ENCODE measurements at regions not wholly inside any gene's neighbourhood (a gene's known extent, or its start where the extent isn't known, plus 50 kb on each side); places are given as distances from the start of the nearest gene placed in this dataset.
"Not testable (repeated sequence)": the region's sequence is repeated elsewhere in the genome, so short reads cannot be mapped to it uniquely, and the experiment has no call there.

DNA sequence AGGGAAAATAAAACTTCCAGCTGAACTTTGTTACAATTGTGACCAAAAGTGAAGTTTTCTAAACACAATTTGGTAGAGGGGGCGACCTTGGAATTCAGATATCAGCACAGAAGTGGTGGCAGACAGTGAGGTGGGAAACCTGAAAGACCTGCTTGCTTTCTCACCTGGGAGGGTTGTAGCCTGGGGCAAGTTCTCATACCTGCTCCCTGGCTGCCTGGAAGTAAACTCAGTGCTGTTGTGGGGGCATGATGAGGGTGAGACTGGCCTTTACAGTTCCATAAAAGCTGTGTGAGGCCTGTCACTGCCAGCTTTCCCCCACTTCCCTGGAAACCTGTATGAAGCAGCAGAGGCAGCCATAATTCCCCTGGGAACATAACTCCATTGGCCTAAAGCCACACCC lies 1180.2 kb downstream of the FAM133A start:
- H3K27me3 ChIP-seq (ENCODE audit: control insufficient read depth, low read length), result no peaks in the 10 kb centered on the region
- H4K20me1 ChIP-seq (ENCODE audit: control insufficient read depth, insufficient read depth, low read depth, low read length), result no peaks in the 10 kb centered on the region
- no peak overlapping the region for H3K4me2 ChIP-seq (ENCODE audit: low read length)
- no peaks in the 10 kb centered on the region for H3K9me2 ChIP-seq (replicated peaks; ENCODE audit: control insufficient read depth, low read length)
- no peaks in the 10 kb centered on the region for H3K9me3 ChIP-seq (ENCODE audit: control insufficient read depth, insufficient read depth, low read length)
- no peaks in the 10 kb centered on the region for H3K79me2 ChIP-seq (ENCODE audit: control insufficient read depth, low read length)
- no peak for TF ChIP-seq CTCF (IDR thresholded peaks at IDR 0.05; ENCODE audit: low read depth, low read length, poor library complexity, severe bottlenecking)
- TF ChIP-seq EZH2phosphoT487 (IDR thresholded peaks at IDR 0.05; ENCODE audit: borderline replicate concordance, low read length), result no peak
- H3K4me3 ChIP-seq (ENCODE audit: low read length), result no peak overlapping the region
- H3K4me1 ChIP-seq (ENCODE audit: control insufficient read depth, low read length), result no peaks in the 10 kb centered on the region
- H3K36me3 ChIP-seq (ENCODE audit: control insufficient read depth, low read length), result no peaks in the 10 kb centered on the region
- H3K27ac ChIP-seq (ENCODE audit: low read depth, low read length), result no peak overlapping the region
- no peaks in the 10 kb centered on the region for H3F3A ChIP-seq (ENCODE audit: control insufficient read depth, insufficient read depth)

DNA sequence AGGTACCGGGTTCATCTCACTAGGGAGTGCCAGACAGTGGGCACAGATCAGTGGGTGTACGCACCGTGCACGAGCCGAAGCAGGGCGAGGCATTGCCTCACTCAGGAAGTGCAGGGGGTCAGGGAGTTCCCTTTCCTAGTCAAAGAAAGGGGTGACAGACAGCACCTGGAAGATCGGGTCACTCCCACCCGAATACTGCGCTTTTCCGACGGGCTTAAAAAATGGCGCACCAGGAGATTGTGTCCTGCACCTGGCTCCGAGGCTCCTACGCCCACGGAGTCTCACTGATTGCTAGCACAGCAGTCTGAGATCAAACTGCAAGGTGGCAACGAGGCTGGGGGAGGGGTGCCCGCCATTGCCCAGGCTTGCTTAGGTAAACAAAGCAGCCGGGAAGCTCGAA lies 1188.5 kb downstream of the FAM133A start:
- not testable (repeated sequence) for H3K27ac ChIP-seq (ENCODE audit: low read depth, low read length)

DNA sequence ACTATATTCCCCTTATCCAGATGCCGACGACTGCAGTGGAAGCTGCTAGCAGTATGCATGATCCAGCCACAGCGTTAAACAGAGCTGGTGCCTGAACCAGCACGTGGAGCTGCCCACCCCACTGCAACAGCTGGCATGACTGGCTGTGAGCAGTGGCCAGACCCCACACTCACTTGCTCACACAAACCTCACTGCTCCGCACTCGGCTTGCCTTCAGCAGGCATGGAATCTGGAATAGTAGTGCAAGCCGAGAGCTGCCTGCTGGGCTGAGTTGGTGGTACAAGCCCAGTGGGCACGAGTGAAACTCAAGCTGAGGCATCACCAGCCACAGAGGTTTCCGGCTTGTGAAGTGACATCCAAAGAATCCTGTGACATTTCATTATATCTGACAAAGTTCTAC lies 1197.6 kb downstream of the FAM133A start:
- no peaks in the 10 kb centered on the region for H3K36me3 ChIP-seq (ENCODE audit: control insufficient read depth, low read length)
- H3K27me3 ChIP-seq (ENCODE audit: control insufficient read depth, low read length), result no peaks in the 10 kb centered on the region
- H3K4me1 ChIP-seq (ENCODE audit: control insufficient read depth, low read length), result no peaks in the 10 kb centered on the region
- H3K79me2 ChIP-seq (ENCODE audit: control insufficient read depth, low read length), result no peaks in the 10 kb centered on the region
- no peak overlapping the region for H3K4me3 ChIP-seq (ENCODE audit: low read length)
- no peaks in the 10 kb centered on the region for H4K20me1 ChIP-seq (ENCODE audit: control insufficient read depth, insufficient read depth, low read depth, low read length)
- no peaks in the 10 kb centered on the region for H3K9me2 ChIP-seq (replicated peaks; ENCODE audit: control insufficient read depth, low read length)
- H3K4me2 ChIP-seq (ENCODE audit: low read length), result no peak overlapping the region
- no peaks in the 10 kb centered on the region for H3K9me3 ChIP-seq (ENCODE audit: control insufficient read depth, insufficient read depth, low read length)
- H3K27ac ChIP-seq (ENCODE audit: low read depth, low read length), result no peak overlapping the region
- no peak for TF ChIP-seq CTCF (IDR thresholded peaks at IDR 0.05; ENCODE audit: low read depth, low read length, poor library complexity, severe bottlenecking)
- H3F3A ChIP-seq (ENCODE audit: control insufficient read depth, insufficient read depth), result no peaks in the 10 kb centered on the region

More for the DNA sequence above, 1188.5 kb downstream of the FAM133A start:
- H3K79me2 ChIP-seq (ENCODE audit: control insufficient read depth, low read length); H4K20me1 ChIP-seq (ENCODE audit: control insufficient read depth, insufficient read depth, low read depth, low read length); H3K9me3 ChIP-seq (ENCODE audit: control insufficient read depth, insufficient read depth, low read length); H3F3A ChIP-seq (ENCODE audit: control insufficient read depth, insufficient read depth); H3K4me2 ChIP-seq (ENCODE audit: low read length); H3K36me3 ChIP-seq (ENCODE audit: control insufficient read depth, low read length); H3K27me3 ChIP-seq (ENCODE audit: control insufficient read depth, low read length); H3K4me1 ChIP-seq (ENCODE audit: control insufficient read depth, low read length); H3K4me3 ChIP-seq (ENCODE audit: low read length); H3K9me2 ChIP-seq (replicated peaks; ENCODE audit: control insufficient read depth, low read length): not testable (repeated sequence)

GRCh38 chrX:94901849-94902248 lies 1227.8 kb downstream of the FAM133A start:
- no peaks in the 10 kb centered on the region for H4K20me1 ChIP-seq (ENCODE audit: control insufficient read depth, insufficient read depth, low read depth, low read length)
- no peaks in the 10 kb centered on the region for H3F3A ChIP-seq (ENCODE audit: control insufficient read depth, insufficient read depth)
- TF ChIP-seq EZH2phosphoT487 (IDR thresholded peaks at IDR 0.05; ENCODE audit: borderline replicate concordance, low read length) (no peak), CTCF (IDR thresholded peaks at IDR 0.05; ENCODE audit: low read depth, low read length, poor library complexity, severe bottlenecking) (no peak)
- H3K27ac ChIP-seq (ENCODE audit: low read depth, low read length), result no peak overlapping the region
- H3K79me2 ChIP-seq (ENCODE audit: control insufficient read depth, low read length), result no peaks in the 10 kb centered on the region
- no peaks in the 10 kb centered on the region for H3K9me3 ChIP-seq (ENCODE audit: control insufficient read depth, insufficient read depth, low read length)
- H3K4me2 ChIP-seq (ENCODE audit: low read length), result no peak overlapping the region
- H3K9me2 ChIP-seq (replicated peaks; ENCODE audit: control insufficient read depth, low read length), result no peaks in the 10 kb centered on the region
- H3K4me3 ChIP-seq (ENCODE audit: low read length), result no peak overlapping the region
- H3K4me1 ChIP-seq (ENCODE audit: control insufficient read depth, low read length), result no peaks in the 10 kb centered on the region
- no peaks in the 10 kb centered on the region for H3K36me3 ChIP-seq (ENCODE audit: control insufficient read depth, low read length)
- H3K27me3 ChIP-seq (ENCODE audit: control insufficient read depth, low read length), result no peaks in the 10 kb centered on the region

Data from DOHH2 (cell line).